ENCODE measurements at regions not wholly inside any gene's neighbourhood (a gene's known extent, or its start where the extent isn't known, plus 50 kb on each side); places are given as distances from the start of the nearest gene placed in this dataset.

- no peak for DNase-seq
- ChIA-PET POLR2A (no interaction called here), CTCF (interaction anchor here (1.0 to 9.8 kb wide), 3 partner anchors 20 to 378 kb away, joined by 3 to 105 read pairs (median 23); no protein-coding TSS in a partner anchor)
- Histone ChIP-seq H3K79me2 (ENCODE audit: insufficient read depth) (no peaks in the 10 kb centered on the region), H3K27me3 (ENCODE audit: insufficient read depth) (no peaks in the 10 kb centered on the region), H3K4me1 (ENCODE audit: control insufficient read depth in 1 of 2, insufficient read depth in 2 of 2, low read depth in 1 of 2, low read length in 1 of 2) (peaks cover 0 to 17% of the 10 kb centered on the region in 2 experiments; a peak in 2 of 4 replicates), H3K9ac (no peak overlapping the region), H3F3A (replicated peaks; ENCODE audit: insufficient read depth) (no peaks in the 10 kb centered on the region), H2AFZ (ENCODE audit: low read depth) (no peak overlapping the region), H3K4me2 (no peak overlapping the region), H3K9me3 (no peaks in the 10 kb centered on the region), H4K20me1 (ENCODE audit: insufficient read depth) (no peaks in the 10 kb centered on the region), H3K27ac (ENCODE audit: low read depth in 2 of 2, low read length in 1 of 2) (no peak overlapping the region), H3K4me3 (ENCODE audit: low read depth in 2 of 2, low read length in 1 of 2) (no peak overlapping the region), H3K36me3 (replicated peaks in 1 of 2; ENCODE audit: control insufficient read depth in 1 of 2, insufficient read depth in 2 of 2, low read length in 1 of 2) (no peaks in the 10 kb centered on the region), H3K9me2 (no peaks in the 10 kb centered on the region)
- WGBS (ENCODE audit: low lambda C conversion rate), result 29% methylated on average over 3 of the region's 3 CpGs
- TF ChIP-seq SIN3A (IDR thresholded peaks at IDR 0.05; ENCODE audit: borderline replicate concordance, low read depth, low read length), result no peak
- TF ChIP-seq FOXJ3 (CRISPR knock-in tag; IDR thresholded peaks at IDR 0.05), result no peak
- no peak for TF ChIP-seq ZBTB33 (IDR thresholded peaks at IDR 0.05; ENCODE audit: borderline replicate concordance, low read depth)
Measured at GRCh38 chr4:186018261-186018660, 50.7 kb upstream of the TLR3 start.

- Histone ChIP-seq H3K36me3 (replicated peaks in 1 of 2; ENCODE audit: control insufficient read depth in 1 of 2, insufficient read depth in 2 of 2, low read length in 1 of 2) (no peaks in the 10 kb centered on the region), H3K4me3 (ENCODE audit: low read depth in 2 of 2, low read length in 1 of 2) (no peak overlapping the region), H3K4me1 (ENCODE audit: control insufficient read depth in 1 of 2, insufficient read depth in 2 of 2, low read depth in 1 of 2, low read length in 1 of 2) (peaks cover 0 to 17% of the 10 kb centered on the region in 2 experiments; a peak in 2 of 4 replicates), H3K9ac (no peak overlapping the region), H4K20me1 (ENCODE audit: insufficient read depth) (no peaks in the 10 kb centered on the region), H3F3A (replicated peaks; ENCODE audit: insufficient read depth) (no peaks in the 10 kb centered on the region), H2AFZ (ENCODE audit: low read depth) (no peak overlapping the region), H3K9me2 (no peaks in the 10 kb centered on the region), H3K27me3 (ENCODE audit: insufficient read depth) (no peaks in the 10 kb centered on the region), H3K9me3 (no peaks in the 10 kb centered on the region), H3K4me2 (no peak overlapping the region), H3K27ac (ENCODE audit: low read depth in 2 of 2, low read length in 1 of 2) (no peak overlapping the region), H3K79me2 (ENCODE audit: insufficient read depth) (no peaks in the 10 kb centered on the region)
- TF ChIP-seq EP300 (IDR thresholded peaks at IDR 0.05; ENCODE audit: borderline replicate concordance in 1 of 2, low read depth in 1 of 2, low read length in 1 of 2) (no peak), ZBTB33 (IDR thresholded peaks at IDR 0.05; ENCODE audit: borderline replicate concordance, low read depth) (no peak), RAD21 (IDR thresholded peaks at IDR 0.05; ENCODE audit: low read length) (no peak), YY1 (IDR thresholded peaks at IDR 0.05; ENCODE audit: low read depth) (no peak), JUND (IDR thresholded peaks at IDR 0.05) (no peak), RCOR1 (IDR thresholded peaks at IDR 0.05; ENCODE audit: low read length) (no peak), GABPA (IDR thresholded peaks at IDR 0.05; ENCODE audit: low read depth) (no peak), USF1 (IDR thresholded peaks at IDR 0.05; ENCODE audit: borderline replicate concordance, low read depth) (no peak), RXRA (IDR thresholded peaks at IDR 0.05; ENCODE audit: borderline replicate concordance, low read depth) (no peak)
- 6% methylated on average over 2 of the region's 2 CpGs for WGBS (ENCODE audit: low lambda C conversion rate)
- POLR2A ChIA-PET, result no interaction called here
- CTCF ChIA-PET, result interaction anchor here (1.5 to 9.8 kb wide), 3 partner anchors 19 to 378 kb away, joined by 3 to 105 read pairs (median 23); partner anchors contain the start of gene CYP4V2
- DNase-seq, result no peak
Measured at GRCh38 chr4:186018784-186019183, 50.2 kb upstream of the TLR3 start.
